B cell (primary cell): ENCODE measurements at regions not wholly inside any gene's neighbourhood (a gene's known extent, or its start where the extent isn't known, plus 50 kb on each side); places are given as distances from the start of the nearest gene placed in this dataset.

Experiments used
- ATAC-seq: fragments of 200-7000 bp; cut with Tn5 transposase; one replicate; pipeline ENCODE4 v1.10.0; 2021; ENCODE audit warnings: low read depth, mild to moderate bottlenecking, moderate number of reproducible peaks, moderate library complexity
- CTCF ChIA-PET: fragments of 350-600 bp; sonication (Branson Sonifier 250); formaldehyde crosslinking; loops from one replicate; lab custom pipeline; 2021; ENCODE audit warnings: antibody characterized with exemption, inconsistent platforms; lab: Charles Lee
- POLR2A ChIA-PET: fragments of 350-600 bp; sonication (Branson Sonifier 250); formaldehyde crosslinking; loops from one replicate; lab custom pipeline; 2021; ENCODE audit warnings: antibody characterized with exemption; lab: Charles Lee
- DNase-seq: peaks from one replicate; pipeline ENCODE4 v3.0.0; 2013
- H2AFZ ChIP-seq: 2 replicates; pipeline ENCODE4 v1.6.1; 2012; ENCODE audit warnings: mild to moderate bottlenecking, low read depth, low read length; ENCODE audit not compliant: insufficient read depth, poor library complexity, severe bottlenecking
- H3K27ac ChIP-seq, 2 donors: 1 replicate in 1 of 2; 2 replicates in 1 of 2; pipeline ENCODE4 v1.5.1; 2012 to 2013; ENCODE audit warnings: low read length in 2 of 2, mild to moderate bottlenecking in 2 of 2, moderate library complexity in 1 of 2
- H3K27me3 ChIP-seq, 4 experiments: fragments of 200-600 bp in 1 of 4; sonication (generic) in 1 of 4; replicated peaks in 1 of 4; 1 replicate in 2 of 4; 2 replicates in 2 of 4; pipeline versions ENCODE4 v1.6.1 to v1.7.0; 2013 to 2016; ENCODE audit warnings: low read length in 3 of 4, mild to moderate bottlenecking in 2 of 4, mixed read lengths in 1 of 4, moderate library complexity in 1 of 4; ENCODE audit not compliant: insufficient read depth in 4 of 4, control insufficient read depth in 3 of 4; ENCODE audit errors: control extremely low read depth in 1 of 4
- H3K36me3 ChIP-seq, 2 experiments: replicated peaks in 1 of 2; 1 replicate in 1 of 2; 2 replicates in 1 of 2; pipeline versions ENCODE4 v1.6.1 to v1.7.1; 2013; ENCODE audit warnings: low read length in 1 of 2; ENCODE audit not compliant: insufficient read depth in 2 of 2, control insufficient read depth in 1 of 2; ENCODE audit errors: control extremely low read depth in 1 of 2, extremely low read depth in 1 of 2
- H3K4me1 ChIP-seq, 2 donors: fragments of 200-600 bp in 1 of 2; sonication (generic) in 1 of 2; 1 replicate in 1 of 2; 2 replicates in 1 of 2; pipeline versions ENCODE4 v1.5.1 to v1.6.1; 2013 to 2017; ENCODE audit warnings: low read length in 2 of 2; ENCODE audit not compliant: control insufficient read depth in 2 of 2, insufficient read depth in 2 of 2
- H3K4me2 ChIP-seq: replicated peaks from 2 replicates; pipeline ENCODE3; 2012; ENCODE audit warnings: mild to moderate bottlenecking, low read depth, low read length; ENCODE audit not compliant: poor library complexity, severe bottlenecking
- H3K4me3 ChIP-seq, 5 experiments: fragments of 200-600 bp in 1 of 5; sonication (generic) in 1 of 5; 1 replicate in 3 of 5; 2 replicates in 2 of 5; pipeline versions ENCODE4 v1.5.1 to v1.7.0; 2011 to 2016; ENCODE audit warnings: low read length in 4 of 5, mild to moderate bottlenecking in 4 of 5, low read depth in 2 of 5, control low read depth in 1 of 5, moderate library complexity in 1 of 5; ENCODE audit not compliant: insufficient read depth in 1 of 5; ENCODE audit errors: control extremely low read depth in 1 of 5, extremely low read depth in 1 of 5
- H3K79me2 ChIP-seq: fragments of 200-600 bp; sonication (generic); one replicate; pipeline ENCODE4 v1.6.0; 2016; ENCODE audit warnings: low read length; ENCODE audit not compliant: control insufficient read depth, insufficient read depth
- H3K9ac ChIP-seq: fragments of 200-600 bp; sonication (generic); 2 replicates; pipeline ENCODE4 v1.6.1; 2017; ENCODE audit warnings: mild to moderate bottlenecking, low read length, moderate library complexity
- H3K9me3 ChIP-seq, 3 donors: one replicate each; pipeline versions ENCODE4 v1.6.1 to v1.7.1; 2013; ENCODE audit warnings: low read length in 2 of 3; ENCODE audit not compliant: control insufficient read depth in 2 of 3, insufficient read depth in 1 of 3; ENCODE audit errors: control extremely low read depth in 1 of 3
- H4K20me1 ChIP-seq: 2 replicates; pipeline ENCODE4 v1.6.0; 2012; ENCODE audit warnings: mild to moderate bottlenecking, low read length; ENCODE audit not compliant: insufficient read depth, control insufficient read depth, poor library complexity, severe bottlenecking
- H3K27ac Mint-ChIP-seq: one replicate; pipeline ENCODE4 v1.8.0; 2021; ENCODE audit warnings: mixed read lengths
- H3K27me3 Mint-ChIP-seq: one replicate; pipeline ENCODE4 v1.8.0; 2021; ENCODE audit warnings: mixed read lengths
- H3K4me1 Mint-ChIP-seq: one replicate; pipeline ENCODE4 v1.8.0; 2021; ENCODE audit warnings: mixed read lengths
- H3K4me3 Mint-ChIP-seq: one replicate; pipeline ENCODE4 v1.8.0; 2021; ENCODE audit warnings: mixed read lengths
- H3K9me3 Mint-ChIP-seq: one replicate; pipeline ENCODE4 v1.8.0; 2022; ENCODE audit warnings: mixed read lengths; ENCODE audit not compliant: insufficient read depth
- CTCF ChIP-seq: fragments of 200-600 bp; IDR thresholded peaks from one replicate; pipeline ENCODE4 v1.8.0; 2022; ENCODE audit warnings: antibody characterized with exemption, mild to moderate bottlenecking
- EZH2 ChIP-seq: IDR thresholded peaks from 2 replicates; pipeline ENCODE4 v1.6.1; 2012; ENCODE audit warnings: borderline replicate concordance, low read depth, mild to moderate bottlenecking, moderate library complexity, low read length; ENCODE audit not compliant: insufficient read depth, poor library complexity, severe bottlenecking
- WGBS: methylation state at CpG from one replicate; pipeline ENCODE4 v1.1.5; 2013; ENCODE audit warnings: missing lambda C conversion rate; ENCODE audit not compliant: insufficient coverage; 5-methylcytosine and 5-hydroxymethylcytosine counted together
- intact Hi-C: fragments of 100-400 bp; cut with micrococcal nuclease; formaldehyde crosslinking; loops from one replicate; pipeline ENCODE4 v1.10.0; 2022

GRCh38 chr1:30645807-30646206 lies 77.6 kb downstream of the MATN1 start:
- Histone ChIP-seq H3K27me3 (peaks cover 0 to 21% (median 0%) of the 10 kb centered on the region in 4 experiments), H3K4me1 (no peaks in the 10 kb centered on the region), H2AFZ (no peak overlapping the region), H3K27ac (no peak overlapping the region), H3K36me3 (no peaks in the 10 kb centered on the region), H3K4me2 (no peak overlapping the region), H3K79me2 (no peaks in the 10 kb centered on the region), H3K9ac (no peak overlapping the region), H3K9me3 (no peaks in the 10 kb centered on the region), H4K20me1 (no peaks in the 10 kb centered on the region), H3K4me3 (no peak overlapping the region)
- intact Hi-C loops = no loop called here
- Mint-ChIP-seq H3K4me3 (no peak overlapping the region), H3K9me3 (no peaks in the 10 kb centered on the region), H3K4me1 (no peaks in the 10 kb centered on the region), H3K27ac (no peak overlapping the region), H3K27me3 (peaks cover 51% of the 10 kb centered on the region)
- POLR2A ChIA-PET = no interaction called here
- CTCF ChIA-PET = no interaction called here
- ATAC-seq (no peak), DNase-seq (no peak)
- 46% methylated on average over 3 of the region's 3 CpGs for WGBS
- TF ChIP-seq EZH2 (no peak), CTCF (no peak)

GRCh38 chr1:30642391-30643120 lies 80.8 kb downstream of the MATN1 start:
- no peaks in the 10 kb centered on the region for H3K4me1 Mint-ChIP-seq
- no peak overlapping the region for H2AFZ ChIP-seq

More at GRCh38 chr1:30642391-30643120, 80.8 kb downstream of the MATN1 start:
- H4K20me1 ChIP-seq = no peaks in the 10 kb centered on the region
- 74% methylated on average over 21 of the region's 22 CpGs for WGBS
- TF ChIP-seq EZH2 = no peak
- no peak for TF ChIP-seq CTCF
- Mint-ChIP-seq H3K27ac (no peak overlapping the region), H3K27me3 (peaks cover 33% of the 10 kb centered on the region), H3K9me3 (no peaks in the 10 kb centered on the region), H3K4me3 (no peak overlapping the region)
- H3K4me1 ChIP-seq = no peaks in the 10 kb centered on the region
- ChIA-PET CTCF (no interaction called here), POLR2A (no interaction called here)
- H3K36me3 ChIP-seq = no peaks in the 10 kb centered on the region
- DNase-seq (no peak), ATAC-seq (no peak)
- no peaks in the 10 kb centered on the region for H3K9me3 ChIP-seq
- H3K79me2 ChIP-seq = no peaks in the 10 kb centered on the region
- intact Hi-C loops = no loop called here
- H3K27ac ChIP-seq = no peak overlapping the region
- H3K27me3 ChIP-seq = peaks cover 0 to 13% (median 0%) of the 10 kb centered on the region in 4 experiments
- H3K9ac ChIP-seq = no peak overlapping the region
- no peak overlapping the region for H3K4me2 ChIP-seq
- H3K4me3 ChIP-seq = no peak overlapping the region
